DOHH2 (cell line): ENCODE measurements at regions not wholly inside any gene's neighbourhood (a gene's known extent, or its start where the extent isn't known, plus 50 kb on each side); places are given as distances from the start of the nearest gene placed in this dataset.

Experiments
- H3F3A ChIP-seq: fragments of 200-600 bp; sonication (generic), shearing (Covaris generic); 2 replicates; pipeline ENCODE4 v1.6.0; 2016; ENCODE audit warnings: antibody characterized with exemption, mild to moderate bottlenecking; ENCODE audit not compliant: control insufficient read depth, insufficient read depth
- H3K27ac ChIP-seq: fragments of 200-600 bp; sonication (generic); 2 replicates; pipeline ENCODE4 v1.5.1; 2014; ENCODE audit warnings: low read depth, mild to moderate bottlenecking, low read length, moderate library complexity
- H3K27me3 ChIP-seq: fragments of 200-600 bp; sonication (generic); 2 replicates; pipeline ENCODE4 v1.6.1; 2014; ENCODE audit warnings: mild to moderate bottlenecking, low read length, mixed read lengths; ENCODE audit not compliant: control insufficient read depth
- H3K36me3 ChIP-seq: fragments of 200-600 bp; sonication (generic); 2 replicates; pipeline ENCODE4 v1.6.1; 2014; ENCODE audit warnings: mild to moderate bottlenecking, low read length, moderate library complexity, mixed read lengths; ENCODE audit not compliant: control insufficient read depth
- H3K4me1 ChIP-seq: fragments of 200-600 bp; sonication (generic); 2 replicates; pipeline ENCODE4 v1.6.1; 2014; ENCODE audit warnings: mild to moderate bottlenecking, low read length, mixed read lengths; ENCODE audit not compliant: control insufficient read depth
- H3K4me2 ChIP-seq: fragments of 200-600 bp; sonication (generic); 2 replicates; pipeline ENCODE4 v1.6.0; 2014; ENCODE audit warnings: mild to moderate bottlenecking, low read length, moderate library complexity
- H3K4me3 ChIP-seq: fragments of 200-600 bp; sonication (generic); 2 replicates; pipeline ENCODE4 v1.5.1; 2014; ENCODE audit warnings: mild to moderate bottlenecking, low read length, mixed read lengths
- H3K79me2 ChIP-seq: fragments of 200-600 bp; sonication (generic); 2 replicates; pipeline ENCODE4 v1.6.1; 2014; ENCODE audit warnings: mild to moderate bottlenecking, low read length, mixed read lengths; ENCODE audit not compliant: control insufficient read depth
- H3K9me2 ChIP-seq: fragments of 200-600 bp; sonication (generic); replicated peaks from 2 replicates; pipeline ENCODE4 v1.6.1; 2014; ENCODE audit warnings: mild to moderate bottlenecking, low read length, mixed read lengths; ENCODE audit not compliant: control insufficient read depth
- H3K9me3 ChIP-seq: fragments of 200-600 bp; sonication (generic); 2 replicates; pipeline ENCODE4 v1.6.1; 2014; ENCODE audit warnings: antibody characterized with exemption, low read length, mixed read lengths; ENCODE audit not compliant: control insufficient read depth, insufficient read depth
- H4K20me1 ChIP-seq: fragments of 200-600 bp; sonication (generic); 2 replicates; pipeline ENCODE4 v1.6.0; 2014; ENCODE audit warnings: low read depth, mild to moderate bottlenecking, antibody characterized with exemption, low read length, moderate library complexity; ENCODE audit not compliant: control insufficient read depth, insufficient read depth
- EZH2phosphoT487 ChIP-seq: fragments of 200-600 bp; sonication (generic); IDR thresholded peaks from 2 replicates; pipeline ENCODE4 v1.6.1; 2017; ENCODE audit warnings: borderline replicate concordance, mild to moderate bottlenecking, antibody characterized with exemption, low read length, moderate library complexity, mixed read lengths
- TF ChIP-seq, protein P1 (sequence below): fragments of 200-600 bp; sonication (generic); IDR thresholded peaks from one replicate; pipeline ENCODE4 v1.5.1; 2014; ENCODE audit warnings: antibody characterized with exemption, mild to moderate bottlenecking, low read depth, low read length; ENCODE audit not compliant: poor library complexity, severe bottlenecking

DNA sequence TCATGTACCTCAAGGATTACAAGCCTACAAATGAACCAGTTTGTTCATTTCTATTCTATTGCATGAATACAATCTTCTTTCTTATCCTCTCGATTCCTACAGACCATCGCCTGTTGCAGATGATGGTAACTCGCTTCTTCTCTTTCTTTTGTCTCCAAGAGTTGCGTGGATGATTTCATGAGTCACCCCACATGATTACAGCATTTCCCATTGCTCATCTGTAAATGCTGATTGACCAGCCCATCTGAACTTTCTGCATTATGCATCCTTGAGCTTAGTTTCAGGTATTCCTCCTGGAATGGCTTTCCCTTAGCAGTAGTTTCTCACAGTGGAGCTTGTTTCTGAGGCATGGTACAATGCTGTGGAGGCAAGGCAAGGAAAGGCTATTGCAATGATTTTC lies 109.6 kb upstream of the TOPAZ1 start:
- peaks cover 14% of the 10 kb centered on the region for H3K27me3 ChIP-seq
- H3K27ac ChIP-seq: no peak overlapping the region
- H4K20me1 ChIP-seq: no peaks in the 10 kb centered on the region
- H3K9me2 ChIP-seq: no peaks in the 10 kb centered on the region
- H3K9me3 ChIP-seq: no peaks in the 10 kb centered on the region
- no peak for TF ChIP-seq EZH2phosphoT487
- TF ChIP-seq, protein P1, sequence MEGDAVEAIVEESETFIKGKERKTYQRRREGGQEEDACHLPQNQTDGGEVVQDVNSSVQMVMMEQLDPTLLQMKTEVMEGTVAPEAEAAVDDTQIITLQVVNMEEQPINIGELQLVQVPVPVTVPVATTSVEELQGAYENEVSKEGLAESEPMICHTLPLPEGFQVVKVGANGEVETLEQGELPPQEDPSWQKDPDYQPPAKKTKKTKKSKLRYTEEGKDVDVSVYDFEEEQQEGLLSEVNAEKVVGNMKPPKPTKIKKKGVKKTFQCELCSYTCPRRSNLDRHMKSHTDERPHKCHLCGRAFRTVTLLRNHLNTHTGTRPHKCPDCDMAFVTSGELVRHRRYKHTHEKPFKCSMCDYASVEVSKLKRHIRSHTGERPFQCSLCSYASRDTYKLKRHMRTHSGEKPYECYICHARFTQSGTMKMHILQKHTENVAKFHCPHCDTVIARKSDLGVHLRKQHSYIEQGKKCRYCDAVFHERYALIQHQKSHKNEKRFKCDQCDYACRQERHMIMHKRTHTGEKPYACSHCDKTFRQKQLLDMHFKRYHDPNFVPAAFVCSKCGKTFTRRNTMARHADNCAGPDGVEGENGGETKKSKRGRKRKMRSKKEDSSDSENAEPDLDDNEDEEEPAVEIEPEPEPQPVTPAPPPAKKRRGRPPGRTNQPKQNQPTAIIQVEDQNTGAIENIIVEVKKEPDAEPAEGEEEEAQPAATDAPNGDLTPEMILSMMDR: no peak
- H3K36me3 ChIP-seq: no peaks in the 10 kb centered on the region
- H3K4me2 ChIP-seq: no peak overlapping the region
- H3K4me1 ChIP-seq: peaks cover 12% of the 10 kb centered on the region
- no peaks in the 10 kb centered on the region for H3F3A ChIP-seq
- H3K4me3 ChIP-seq: no peak overlapping the region
- H3K79me2 ChIP-seq: no peaks in the 10 kb centered on the region

DNA sequence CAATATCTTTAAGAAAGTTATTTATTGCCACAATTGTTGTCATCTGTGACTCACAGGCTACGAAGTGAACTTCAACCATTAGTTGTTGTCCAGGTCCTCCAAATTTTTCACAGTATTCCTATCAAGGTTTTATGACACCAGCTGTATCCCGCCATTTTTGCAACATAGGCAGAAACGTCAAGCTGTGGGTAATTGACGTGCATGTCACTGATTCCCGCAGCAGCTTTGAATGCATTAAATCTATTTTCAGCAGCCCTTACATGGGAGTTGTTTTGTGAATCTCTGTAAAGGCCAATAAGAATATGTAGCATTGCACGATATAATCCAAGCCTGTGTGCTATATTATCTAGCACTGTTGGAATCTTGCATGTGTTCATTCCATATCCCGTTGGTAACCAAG lies 109.1 kb upstream of the TOPAZ1 start:
- H3K79me2 ChIP-seq: no peaks in the 10 kb centered on the region
- TF ChIP-seq EZH2phosphoT487: no peak
- TF ChIP-seq, protein P1: no peak
- H3K9me3 ChIP-seq: no peaks in the 10 kb centered on the region
- H3K36me3 ChIP-seq: no peaks in the 10 kb centered on the region
- H3K4me1 ChIP-seq: peaks cover 12% of the 10 kb centered on the region
- H3K27ac ChIP-seq: no peak overlapping the region
- no peak overlapping the region for H3K4me2 ChIP-seq
- H4K20me1 ChIP-seq: no peaks in the 10 kb centered on the region
- peaks cover 14% of the 10 kb centered on the region for H3K27me3 ChIP-seq
- no peak overlapping the region for H3K4me3 ChIP-seq
- no peaks in the 10 kb centered on the region for H3F3A ChIP-seq
- H3K9me2 ChIP-seq: no peaks in the 10 kb centered on the region

DNA sequence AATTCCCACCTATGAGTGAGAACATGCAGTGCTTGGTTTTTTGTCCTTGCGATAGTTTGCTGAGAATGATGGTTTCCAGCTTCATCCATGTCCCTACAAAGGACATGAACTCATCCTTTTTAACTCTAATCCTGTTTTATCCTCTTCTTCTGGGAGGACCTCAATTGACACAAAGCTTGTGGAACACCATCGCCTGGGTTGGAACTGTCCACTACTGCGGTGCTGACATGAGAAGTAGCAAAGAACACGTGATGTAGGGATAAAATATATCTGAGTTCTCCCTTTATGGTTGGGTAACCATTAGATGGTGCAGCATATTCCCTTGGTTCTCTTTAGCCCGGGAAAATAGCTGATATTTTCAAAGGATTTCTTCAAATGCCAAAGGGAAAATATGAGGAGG lies 105.3 kb upstream of the TOPAZ1 start:
- no peak for TF ChIP-seq EZH2phosphoT487
- TF ChIP-seq, protein P1: no peak
- Histone ChIP-seq H3K27ac (no peak overlapping the region), H3K9me3 (no peaks in the 10 kb centered on the region), H3K4me3 (no peak overlapping the region), H3K36me3 (no peaks in the 10 kb centered on the region), H4K20me1 (no peaks in the 10 kb centered on the region), H3F3A (no peaks in the 10 kb centered on the region), H3K79me2 (no peaks in the 10 kb centered on the region), H3K27me3 (peaks cover 14% of the 10 kb centered on the region), H3K9me2 (no peaks in the 10 kb centered on the region), H3K4me1 (no peaks in the 10 kb centered on the region), H3K4me2 (no peak overlapping the region)

DNA sequence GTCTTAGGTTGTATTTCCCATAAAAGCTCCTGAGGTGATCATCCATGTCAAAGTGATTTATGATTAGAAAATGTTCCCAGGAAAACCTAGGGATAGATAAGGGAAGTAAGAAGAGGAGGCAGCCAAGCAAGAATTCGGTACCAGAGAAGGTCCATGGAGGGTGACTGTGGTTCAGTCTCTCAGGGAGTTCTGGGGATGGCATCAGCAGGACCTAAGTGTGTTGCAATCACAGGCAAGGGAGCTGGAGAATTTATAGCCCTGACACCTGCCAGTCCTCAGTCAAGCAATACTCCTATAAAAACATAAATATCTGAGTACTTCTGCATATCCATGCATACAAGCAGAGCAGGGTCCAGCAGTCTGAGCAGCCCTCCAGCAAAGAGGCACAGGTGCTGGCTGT lies 95.6 kb upstream of the TOPAZ1 start:
- Histone ChIP-seq H3K36me3 (no peaks in the 10 kb centered on the region), H3K27ac (no peak overlapping the region), H3K9me3 (no peaks in the 10 kb centered on the region), H4K20me1 (no peaks in the 10 kb centered on the region), H3K4me1 (no peaks in the 10 kb centered on the region), H3K4me3 (no peak overlapping the region), H3K79me2 (no peaks in the 10 kb centered on the region), H3K27me3 (peaks cover 9% of the 10 kb centered on the region; the same call in 1 of the 2 replicates), H3K4me2 (no peak overlapping the region), H3F3A (no peaks in the 10 kb centered on the region), H3K9me2 (no peaks in the 10 kb centered on the region)
- TF ChIP-seq, protein P1: no peak
- no peak for TF ChIP-seq EZH2phosphoT487
